NT2/D1 (cell line): ENCODE measurements at regions not wholly inside any gene's neighbourhood (a gene's known extent, or its start where the extent isn't known, plus 50 kb on each side); places are given as distances from the start of the nearest gene placed in this dataset.

Source experiments
- SUZ12 ChIP-seq: IDR thresholded peaks from 2 replicates; pipeline ENCODE4 v1.6.1; 2011; ENCODE audit not compliant: insufficient read length, insufficient read depth; ENCODE audit errors: extremely low read depth
- YY1 ChIP-seq: IDR thresholded peaks from 2 replicates; pipeline ENCODE4 v1.6.1; 2011; ENCODE audit not compliant: insufficient read length, insufficient read depth
- ZNF274 ChIP-seq: IDR thresholded peaks from 2 replicates; pipeline ENCODE4 v1.6.1; 2011; ENCODE audit warnings: mild to moderate bottlenecking, low read depth, low read length

DNA sequence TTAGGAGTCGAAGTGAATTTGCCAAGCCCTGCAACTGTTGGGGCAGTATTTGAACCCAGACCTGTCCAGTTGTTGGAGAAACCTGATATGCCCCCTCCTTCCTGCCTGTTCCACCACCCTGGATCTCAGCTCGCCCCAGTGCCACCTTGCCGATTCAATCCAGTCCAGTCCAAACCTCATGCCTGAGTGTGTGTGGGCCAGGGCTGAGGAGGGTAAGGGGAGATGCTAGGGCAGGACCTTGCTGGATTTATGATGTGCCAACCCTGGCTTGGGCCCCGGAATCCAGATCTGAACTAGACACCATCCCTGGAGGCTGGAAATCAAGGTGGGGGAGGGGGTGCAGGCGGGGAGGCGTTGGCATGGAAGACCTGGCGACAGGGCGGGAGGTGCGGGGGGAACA lies 98.9 kb upstream of the WNT4 start:
- TF ChIP-seq YY1 = no peak
- no peak for TF ChIP-seq ZNF274
- no peak for TF ChIP-seq SUZ12
